ENCODE measurements at regions not wholly inside any gene's neighbourhood (a gene's known extent, or its start where the extent isn't known, plus 50 kb on each side); places are given as distances from the start of the nearest gene placed in this dataset.

GRCh38 chr13:31595563-31595962 is 143.8 kb upstream of the RXFP2 start:
- TF ChIP-seq CTCF (conservative IDR thresholded peaks at IDR 0.05 in 1 of 2, IDR thresholded peaks at IDR 0.05 in 1 of 2; ENCODE audit: low read depth in 1 of 2, low read length in 2 of 2): no peak
- no peak for TF ChIP-seq EZH2 (IDR thresholded peaks at IDR 0.05; ENCODE audit: low read length, missing control alignments)

All from fibroblast of lung (primary cell).